GM12874 (cell line): ENCODE measurements at regions not wholly inside any gene's neighbourhood (a gene's known extent, or its start where the extent isn't known, plus 50 kb on each side); places are given as distances from the start of the nearest gene placed in this dataset.

Source experiments
- TF ChIP-seq, protein P1 (sequence below): IDR thresholded peaks from 2 replicates; pipeline ENCODE4 v1.5.1; 2011; ENCODE audit warnings: low read depth, mild to moderate bottlenecking, control low read depth, low read length, moderate library complexity; ENCODE audit not compliant: insufficient read depth

DNA sequence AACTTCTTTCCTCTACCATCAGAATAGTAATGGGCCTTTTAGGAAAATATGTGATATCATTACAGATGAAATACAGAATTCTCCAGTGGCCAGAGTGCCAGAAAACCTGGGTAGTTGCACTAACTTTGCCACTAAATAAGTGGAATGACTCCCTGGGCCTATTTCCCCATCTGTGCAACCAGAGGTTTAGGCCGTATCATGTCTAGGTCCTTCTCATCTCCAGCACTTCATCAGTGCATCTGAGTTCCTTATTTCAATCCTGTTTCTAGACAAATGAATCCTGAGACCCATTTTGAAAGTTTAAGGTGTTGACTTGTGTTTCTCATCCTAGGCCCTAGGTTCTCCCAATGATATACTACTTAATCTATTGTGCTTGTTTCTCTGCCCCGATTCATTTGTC lies 236.2 kb downstream of the CD83 start:
- TF ChIP-seq, protein P1, sequence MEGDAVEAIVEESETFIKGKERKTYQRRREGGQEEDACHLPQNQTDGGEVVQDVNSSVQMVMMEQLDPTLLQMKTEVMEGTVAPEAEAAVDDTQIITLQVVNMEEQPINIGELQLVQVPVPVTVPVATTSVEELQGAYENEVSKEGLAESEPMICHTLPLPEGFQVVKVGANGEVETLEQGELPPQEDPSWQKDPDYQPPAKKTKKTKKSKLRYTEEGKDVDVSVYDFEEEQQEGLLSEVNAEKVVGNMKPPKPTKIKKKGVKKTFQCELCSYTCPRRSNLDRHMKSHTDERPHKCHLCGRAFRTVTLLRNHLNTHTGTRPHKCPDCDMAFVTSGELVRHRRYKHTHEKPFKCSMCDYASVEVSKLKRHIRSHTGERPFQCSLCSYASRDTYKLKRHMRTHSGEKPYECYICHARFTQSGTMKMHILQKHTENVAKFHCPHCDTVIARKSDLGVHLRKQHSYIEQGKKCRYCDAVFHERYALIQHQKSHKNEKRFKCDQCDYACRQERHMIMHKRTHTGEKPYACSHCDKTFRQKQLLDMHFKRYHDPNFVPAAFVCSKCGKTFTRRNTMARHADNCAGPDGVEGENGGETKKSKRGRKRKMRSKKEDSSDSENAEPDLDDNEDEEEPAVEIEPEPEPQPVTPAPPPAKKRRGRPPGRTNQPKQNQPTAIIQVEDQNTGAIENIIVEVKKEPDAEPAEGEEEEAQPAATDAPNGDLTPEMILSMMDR: no peak

DNA sequence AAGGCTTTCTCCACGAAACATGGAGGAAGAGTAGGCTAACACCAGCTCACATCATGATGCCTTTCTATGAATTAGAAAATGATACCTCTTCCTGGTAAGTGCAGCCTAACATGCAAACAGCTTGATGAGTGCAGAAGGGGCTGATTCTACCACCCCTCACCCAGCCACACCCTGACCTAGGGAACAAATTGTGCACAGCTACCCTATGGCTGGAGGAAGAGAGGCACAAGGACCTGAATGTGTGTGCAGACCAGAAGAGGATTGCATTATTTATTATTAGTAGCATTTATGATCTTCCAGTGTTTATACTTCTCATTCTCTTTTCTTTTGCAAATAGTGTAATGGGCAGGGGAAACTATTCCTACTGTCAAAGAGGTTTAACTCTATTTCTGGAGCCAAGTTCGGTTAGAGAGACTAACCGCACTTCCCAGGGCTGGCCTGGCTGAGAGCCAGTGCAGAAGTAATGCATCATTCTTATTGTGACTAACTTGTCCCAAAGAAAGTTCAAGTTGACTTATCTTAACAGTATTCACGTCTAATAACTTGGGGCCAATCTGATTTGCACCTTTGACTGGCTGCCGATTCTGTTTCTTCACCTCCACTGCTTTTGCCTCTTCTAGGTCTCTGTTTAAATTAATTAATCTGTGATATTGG lies 237.5 kb downstream of the CD83 start:
- TF ChIP-seq, protein P1: no peak

DNA sequence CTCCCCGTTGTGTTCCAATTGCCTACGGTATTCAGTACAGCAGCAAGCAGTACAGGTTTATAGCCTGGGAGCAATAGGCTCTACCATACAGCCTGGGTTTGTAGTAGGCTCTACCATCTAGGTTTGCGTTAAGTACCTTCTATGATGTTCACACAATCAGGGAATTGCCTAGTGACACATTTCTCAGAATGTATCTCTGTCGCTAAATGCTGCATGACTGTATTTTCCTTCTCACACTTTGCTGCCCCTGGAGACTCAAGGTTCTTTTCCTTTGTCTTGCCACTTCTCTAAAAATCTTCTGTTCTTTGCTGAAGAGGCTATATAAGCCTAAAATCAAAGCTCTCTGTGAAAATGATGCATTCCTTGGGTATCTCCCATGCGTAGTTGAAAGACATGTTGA lies 241.9 kb downstream of the CD83 start:
- TF ChIP-seq, protein P1: no peak

DNA sequence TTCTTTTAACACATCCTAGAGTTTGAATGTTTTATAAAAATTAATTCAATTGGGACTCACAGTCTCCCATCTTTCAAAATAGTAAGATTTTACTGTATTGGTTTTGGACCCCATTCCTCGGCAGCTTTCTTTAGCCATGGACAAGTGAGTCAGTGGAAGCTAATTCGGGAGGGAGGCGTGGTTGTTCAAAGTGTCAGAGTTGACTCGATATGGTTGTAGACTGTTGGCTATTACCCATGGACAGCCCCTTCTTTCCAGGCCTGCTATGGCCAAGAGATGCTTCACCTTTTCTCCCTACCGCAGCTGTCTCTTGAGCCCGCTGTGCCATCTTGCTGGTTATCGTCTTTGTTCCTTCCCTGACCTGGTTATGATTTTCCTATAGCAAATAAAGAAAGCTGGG lies 243.0 kb downstream of the CD83 start:
- TF ChIP-seq, protein P1: no peak

DNA sequence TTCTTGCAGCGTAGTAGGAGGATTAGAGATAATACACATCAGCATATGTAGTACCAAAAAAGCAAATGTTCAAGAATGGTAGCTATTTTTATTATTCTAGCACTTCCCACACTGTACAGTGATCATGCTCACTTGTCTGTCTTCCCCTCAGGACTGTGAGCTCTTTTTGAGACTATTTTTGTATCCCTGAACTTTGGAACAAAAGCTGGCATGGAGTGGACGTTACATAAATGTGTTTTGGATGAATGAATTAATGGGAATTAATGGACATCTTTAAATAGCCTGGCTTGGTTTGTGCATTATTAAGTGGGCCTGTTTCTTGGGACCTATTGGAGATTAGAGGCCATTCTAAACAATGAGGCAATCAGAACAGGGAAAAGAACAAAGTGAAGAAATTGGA lies 243.7 kb downstream of the CD83 start:
- TF ChIP-seq, protein P1: no peak

DNA sequence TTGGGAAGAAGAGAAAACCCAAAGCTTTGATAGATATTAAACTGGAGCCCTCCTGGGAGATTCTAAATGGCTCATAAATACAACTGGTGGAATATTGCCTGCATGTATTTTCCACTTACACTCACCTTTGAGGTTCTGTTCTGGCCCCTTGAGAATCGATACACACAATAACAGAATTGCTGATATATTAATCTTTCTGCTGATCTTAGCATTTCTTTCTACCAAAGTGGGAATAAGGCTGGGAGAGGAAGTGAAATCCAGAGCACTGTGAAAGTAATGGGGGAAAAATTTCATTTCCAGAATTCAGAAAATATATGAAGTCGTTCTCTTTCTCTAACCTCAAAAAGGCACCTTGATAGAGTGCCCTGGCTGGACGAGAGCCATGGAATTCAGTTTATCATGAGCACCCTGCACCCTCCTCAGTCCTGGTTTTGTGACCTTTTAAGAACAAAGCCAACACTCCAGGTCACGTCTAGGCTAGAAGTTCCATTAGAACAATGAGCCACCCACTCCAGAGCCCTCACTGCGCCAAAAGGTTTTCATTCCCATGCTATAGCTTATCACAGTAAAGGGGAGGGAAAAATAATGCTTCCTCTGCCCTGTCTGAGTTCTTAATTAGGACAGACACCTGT lies 244.5 kb downstream of the CD83 start:
- TF ChIP-seq, protein P1: no peak

DNA sequence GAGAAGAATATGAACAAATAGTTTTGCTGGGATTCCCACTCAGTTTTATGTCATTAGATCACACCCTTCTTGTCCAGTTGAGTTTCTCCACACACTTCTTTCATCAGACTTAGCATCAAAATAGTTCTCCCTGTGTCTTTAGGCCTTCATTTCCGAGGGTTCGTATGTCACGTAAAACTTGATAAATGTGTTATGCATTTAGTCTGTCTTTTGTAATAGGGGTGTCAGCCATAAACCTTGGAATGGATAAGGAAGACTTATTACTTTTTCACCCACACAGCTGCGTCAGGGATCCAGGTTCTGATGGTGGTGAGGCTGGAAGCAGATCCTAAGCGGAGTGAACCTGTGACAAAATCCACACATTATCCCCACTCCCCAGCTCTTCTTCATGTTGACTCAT lies 246.8 kb downstream of the CD83 start:
- TF ChIP-seq, protein P1: no peak
